GM18868 (cell line): ENCODE measurements at regions not wholly inside any gene's neighbourhood (a gene's known extent, or its start where the extent isn't known, plus 50 kb on each side); places are given as distances from the start of the nearest gene placed in this dataset.
A peak's percentile ranks its signal among the peaks of the same experiment; 100 is the strongest.

Experiments
- ATAC-seq: cut with Tn5 transposase; IDR thresholded peaks from one replicate; pipeline ENCODE4 v1.9.1; 2021; ENCODE audit warnings: mild to moderate bottlenecking, moderate library complexity; ENCODE audit not compliant: unreplicated experiment

GRCh38 chr10:3417096-3417495, 244.5 kb upstream of the PITRM1 start:
- ATAC-seq = no peak

- ATAC-seq = no peak
These were observed 243.5 kb upstream of the PITRM1 start for GRCh38 chr10:3415878-3416605.

DNA sequence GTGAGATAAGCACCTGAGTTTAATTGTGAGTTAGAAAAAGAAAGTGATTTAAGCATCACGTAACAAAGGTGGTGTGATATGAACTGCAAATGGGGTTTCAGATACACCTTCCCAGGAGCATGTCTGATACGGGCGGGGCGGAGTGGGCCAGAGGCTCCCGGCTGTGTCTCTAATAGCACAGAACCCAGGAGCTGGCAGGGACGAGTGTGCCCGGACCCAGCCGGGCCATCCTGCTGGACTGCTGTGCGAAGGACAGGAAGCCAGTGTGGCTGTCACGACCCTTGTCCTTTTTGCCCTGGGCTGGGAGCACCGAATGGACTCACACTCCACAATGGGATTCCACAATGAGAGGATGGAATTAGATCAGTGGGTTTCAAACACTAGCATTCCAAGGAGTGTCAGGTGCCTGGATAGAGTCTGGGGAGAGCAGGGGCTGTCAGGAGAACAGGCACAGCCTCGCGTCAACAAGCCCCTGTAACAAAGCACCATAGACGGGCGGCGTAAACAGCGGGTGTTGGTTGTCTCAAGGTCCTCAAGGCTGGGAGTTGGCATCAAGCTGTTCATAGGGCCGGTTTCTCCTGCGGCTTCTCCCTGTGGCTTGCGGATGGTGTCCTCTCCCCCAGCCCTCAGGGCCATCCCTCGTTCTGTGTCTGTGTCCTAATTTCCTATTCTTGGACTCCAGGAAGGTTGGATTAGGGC, 242.6 kb upstream of the PITRM1 start:
- no peak for ATAC-seq

DNA sequence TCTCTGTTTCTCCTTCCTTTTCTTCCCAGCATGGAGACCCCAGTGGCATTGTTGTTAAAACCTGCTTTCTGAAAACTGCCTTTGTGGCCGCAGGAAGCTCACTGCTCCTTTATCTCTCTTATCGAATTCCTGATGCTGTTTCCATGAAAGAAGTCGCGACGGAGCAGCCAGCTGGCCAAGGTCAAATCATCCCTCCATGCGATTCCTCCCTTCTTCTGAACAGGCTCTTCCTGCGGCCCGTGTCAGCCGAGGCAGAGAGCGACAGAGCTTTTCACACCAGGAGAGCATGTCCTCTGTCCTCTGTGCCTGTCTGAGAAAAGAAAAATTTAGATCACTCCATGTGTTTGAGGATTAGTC, 242.1 kb upstream of the PITRM1 start:
- ATAC-seq = no peak

- no peak for ATAC-seq
These were observed 241.5 kb upstream of the PITRM1 start for GRCh38 chr10:3413937-3414666.

GRCh38 chr10:3412646-3413045, 240.1 kb upstream of the PITRM1 start:
- ATAC-seq = no peak

DNA sequence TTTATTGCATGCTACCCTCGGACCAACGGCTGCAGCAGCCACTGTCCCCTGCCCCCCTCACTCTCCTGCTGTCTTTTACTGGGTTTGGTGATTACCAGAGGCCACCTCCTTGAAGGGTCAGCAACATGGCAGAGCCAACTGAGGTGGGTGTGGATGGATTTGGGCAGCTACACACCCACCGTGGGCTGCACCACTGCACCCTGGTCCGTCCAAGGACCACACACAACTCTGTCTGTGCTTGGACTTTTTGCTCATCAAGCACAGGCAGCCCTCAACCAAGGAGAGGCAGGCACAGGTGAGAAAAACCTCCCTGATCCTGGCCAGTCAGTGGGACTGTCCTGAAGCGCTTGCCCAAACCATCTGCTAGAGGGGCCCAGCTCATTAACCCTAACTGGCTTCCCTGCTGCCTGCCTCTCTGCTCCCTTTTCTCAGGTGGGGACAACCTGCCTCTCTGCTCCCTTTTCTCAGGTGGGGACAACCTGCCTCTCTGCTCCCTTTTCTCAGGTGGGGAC, 239.5 kb upstream of the PITRM1 start:
- ATAC-seq = no peak

DNA sequence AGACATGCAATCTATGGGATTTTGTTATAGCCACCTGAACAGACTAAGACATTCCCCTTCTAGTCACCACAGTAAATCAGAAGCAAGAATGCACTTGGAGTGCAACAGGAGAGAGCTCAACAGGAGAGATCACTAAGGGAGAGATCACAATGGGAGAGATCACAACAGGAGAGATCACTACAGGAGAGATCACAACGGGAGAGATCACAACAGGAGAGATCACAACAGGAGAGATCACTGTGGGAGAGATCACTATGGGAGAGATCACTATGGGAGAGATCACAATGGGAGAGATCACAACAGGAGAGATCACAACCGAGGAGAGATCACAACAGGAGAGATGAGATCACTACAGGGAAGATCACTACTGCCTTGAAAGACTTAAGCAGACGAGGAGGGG, 238.5 kb upstream of the PITRM1 start:
- no peak for ATAC-seq

GRCh38 chr10:3409928-3410327, 237.3 kb upstream of the PITRM1 start:
- no peak for ATAC-seq

DNA sequence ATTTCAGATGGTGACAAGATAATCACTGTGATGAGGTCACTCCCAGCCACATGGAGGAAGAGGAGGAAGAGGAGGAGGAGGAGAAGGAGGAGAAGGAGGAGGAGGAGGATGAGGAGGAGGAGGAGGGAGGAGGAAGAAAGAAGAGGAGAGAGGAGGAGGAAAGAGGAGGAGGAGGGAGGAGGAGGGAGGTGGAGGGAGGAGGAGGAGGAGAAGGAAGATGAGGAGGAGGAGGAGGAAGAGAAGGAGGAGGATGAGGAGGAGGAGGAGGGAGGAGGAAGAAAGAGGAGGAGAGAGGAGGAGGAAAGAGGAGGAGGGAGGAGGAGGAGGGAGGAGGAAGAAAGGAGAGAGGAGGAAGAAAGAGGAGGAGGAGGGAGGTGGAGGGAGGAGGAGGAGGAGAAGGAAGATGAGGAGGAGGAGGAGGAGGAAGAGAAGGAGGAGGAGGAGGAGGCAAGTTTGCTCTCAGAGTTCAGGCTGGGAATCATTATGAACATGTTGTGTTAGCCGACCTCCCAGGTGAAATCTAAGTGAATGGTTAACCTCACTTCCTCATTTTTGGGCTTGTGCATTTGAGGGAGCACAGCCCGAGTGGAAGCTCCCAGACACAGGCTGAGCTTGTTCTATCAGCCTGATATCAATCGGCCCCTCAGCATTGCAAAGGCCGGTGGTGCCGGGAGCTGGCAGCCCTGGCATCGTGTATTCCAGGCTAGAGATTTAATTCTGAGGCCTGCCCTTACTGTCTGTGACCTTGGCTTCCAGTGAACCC, 236.2 kb upstream of the PITRM1 start:
- ATAC-seq = peak; percentile 41

DNA sequence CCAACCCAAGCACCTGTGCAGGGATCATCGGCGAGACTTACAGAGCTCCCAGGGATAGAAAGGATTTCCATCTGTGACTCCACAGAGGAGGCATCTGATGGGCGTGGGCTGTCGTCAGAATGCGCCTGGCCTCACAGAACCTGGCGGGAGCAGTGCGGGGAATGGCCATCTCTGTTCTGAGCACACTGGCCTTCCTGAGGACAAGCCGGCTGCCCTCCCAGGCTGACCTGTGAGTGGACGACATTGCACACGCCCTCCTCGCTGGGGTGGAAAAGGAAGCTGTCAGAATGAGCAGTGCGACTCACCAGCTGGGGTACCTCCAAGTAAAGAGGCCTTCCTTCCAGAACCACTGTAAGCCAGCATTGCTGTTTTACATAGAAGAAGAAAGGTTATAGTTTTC, 234.6 kb upstream of the PITRM1 start:
- no peak for ATAC-seq

DNA sequence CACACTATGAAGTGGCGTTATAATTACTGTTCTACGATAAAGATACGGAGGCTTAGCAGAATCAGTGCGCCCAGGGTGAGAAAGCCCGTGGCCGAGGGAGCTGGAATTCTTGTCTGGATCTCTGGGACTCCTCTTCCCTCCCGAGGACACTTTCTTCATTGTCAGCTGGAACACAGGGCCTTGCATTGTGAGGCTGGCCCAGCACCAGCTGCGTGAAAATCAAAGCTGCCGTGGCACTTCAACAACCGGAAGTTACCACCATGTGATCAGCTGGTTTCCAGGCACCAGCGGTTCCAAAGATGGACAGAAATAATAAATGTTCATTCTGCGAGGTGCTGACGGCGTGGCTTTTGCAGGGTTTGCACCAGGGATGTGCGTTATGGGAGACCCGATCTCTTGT, 234.0 kb upstream of the PITRM1 start:
- no peak for ATAC-seq

- no peak for ATAC-seq
These were observed 231.8 kb upstream of the PITRM1 start for GRCh38 chr10:3404381-3404780.

- no peak for ATAC-seq
These were observed 229.7 kb upstream of the PITRM1 start for GRCh38 chr10:3402187-3402751.

- ATAC-seq = no peak
These were observed 228.9 kb upstream of the PITRM1 start for GRCh38 chr10:3401491-3401938.

DNA sequence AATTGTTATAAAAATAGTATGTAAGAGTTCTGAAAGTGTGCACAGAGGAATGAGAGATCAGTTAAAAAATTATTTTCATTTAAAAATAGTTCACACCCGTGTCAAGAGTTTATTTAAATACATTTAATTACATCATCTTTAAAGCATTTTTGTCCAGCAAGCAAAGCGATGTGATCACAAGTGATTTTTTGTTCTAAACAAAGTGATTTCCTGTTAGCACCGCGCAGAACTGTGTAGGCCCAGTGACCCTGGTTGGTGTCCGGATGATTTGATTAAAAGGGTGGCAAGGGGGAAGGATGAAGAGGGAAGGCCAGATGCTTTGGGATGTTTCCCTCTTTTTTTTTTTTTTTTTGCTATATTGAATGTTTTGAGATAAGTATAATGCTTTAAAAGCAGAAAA, 227.8 kb upstream of the PITRM1 start:
- ATAC-seq = no peak

DNA sequence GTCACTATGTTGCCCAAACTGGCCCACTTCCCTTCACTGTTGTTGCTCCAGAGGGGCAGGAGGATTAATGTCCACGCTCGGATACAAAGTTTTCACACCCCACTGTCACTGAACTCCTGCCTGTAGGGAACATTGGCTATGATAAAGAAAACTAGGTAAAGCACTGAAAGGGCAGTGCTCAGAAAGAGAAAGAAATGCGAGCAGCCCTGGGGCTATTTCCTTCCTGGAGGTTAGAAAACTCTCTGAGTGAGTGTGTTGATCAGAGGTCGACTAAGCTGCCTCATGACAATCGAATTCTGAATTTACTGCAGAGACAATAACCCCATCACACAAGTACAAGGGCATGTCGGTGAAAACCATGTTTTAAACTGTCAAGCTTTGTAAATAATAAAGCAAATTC, 227.2 kb upstream of the PITRM1 start:
- ATAC-seq = no peak

- no peak for ATAC-seq
These were observed 226.5 kb upstream of the PITRM1 start for GRCh38 chr10:3398825-3399646.

GRCh38 chr10:3397846-3398245, 225.3 kb upstream of the PITRM1 start:
- ATAC-seq = no peak

DNA sequence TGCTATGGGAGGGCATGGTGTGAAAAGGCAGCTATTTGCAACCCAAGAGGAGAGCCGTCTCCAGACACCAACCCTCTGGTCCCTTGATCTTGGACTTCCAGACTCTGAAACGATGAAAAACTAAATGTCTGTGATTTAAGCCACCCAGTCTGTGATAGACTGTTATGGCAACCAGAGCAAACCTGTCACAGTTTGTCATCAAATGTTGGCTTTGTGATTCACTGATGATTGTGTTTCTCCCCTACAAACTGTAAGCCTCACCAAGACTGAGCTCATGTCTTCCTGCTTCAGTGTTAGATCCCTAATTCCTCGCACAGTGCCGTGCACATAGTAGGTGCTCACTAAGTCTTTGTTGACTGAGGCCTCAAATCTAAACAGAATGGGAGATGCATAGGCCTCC, 224.6 kb upstream of the PITRM1 start:
- ATAC-seq = no peak
